RPMI7951 (cell line): ENCODE measurements at regions not wholly inside any gene's neighbourhood (a gene's known extent, or its start where the extent isn't known, plus 50 kb on each side); places are given as distances from the start of the nearest gene placed in this dataset.
"Not testable (repeated sequence)": the region's sequence is repeated elsewhere in the genome, so short reads cannot be mapped to it uniquely, and the experiment has no call there.

Source experiments
- DNase-seq: peaks from one replicate; pipeline ENCODE4 v3.0.0-alpha.2; 2012; ENCODE audit warnings: low read depth

DNA sequence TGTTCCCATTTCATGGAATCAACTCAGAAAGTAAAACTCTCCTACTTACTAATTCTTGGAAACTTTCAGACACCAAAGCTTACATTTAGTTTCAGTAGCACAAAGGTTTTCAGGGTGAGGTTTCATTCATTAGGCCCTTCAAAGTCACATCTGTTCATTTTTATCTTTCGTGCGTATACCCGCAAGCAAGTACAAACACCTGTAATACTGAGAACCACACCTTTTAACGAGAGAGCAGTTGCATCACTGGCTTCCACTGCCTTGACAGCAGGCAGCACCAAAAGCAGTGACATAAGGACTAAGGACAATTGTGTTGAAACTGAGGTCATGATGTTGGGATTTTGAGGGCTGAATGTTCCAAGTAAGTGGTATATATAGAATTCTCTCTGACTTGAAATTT, 60.5 kb downstream of the GOLGA6L22 start:
- DNase-seq: not testable (repeated sequence)

DNA sequence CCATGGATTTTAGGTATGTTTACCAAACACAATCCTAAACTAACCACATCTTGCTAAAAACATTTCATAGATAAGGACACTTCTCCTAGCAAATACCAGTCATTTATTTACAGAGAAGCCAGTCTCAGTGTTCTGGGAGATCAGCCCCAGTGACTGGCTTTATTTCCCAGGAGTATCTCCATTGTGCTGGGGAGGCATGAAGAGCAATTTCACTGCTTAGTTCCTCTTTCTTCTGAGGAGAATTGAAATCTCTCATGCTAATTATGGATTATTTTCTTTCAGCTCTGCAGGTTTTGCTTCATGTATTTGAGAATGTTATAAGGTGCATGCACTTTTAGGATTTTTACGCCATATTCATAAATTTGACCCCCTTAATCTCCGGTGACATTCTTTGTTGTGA, 67.8 kb downstream of the GOLGA6L22 start:
- not testable (repeated sequence) for DNase-seq

DNA sequence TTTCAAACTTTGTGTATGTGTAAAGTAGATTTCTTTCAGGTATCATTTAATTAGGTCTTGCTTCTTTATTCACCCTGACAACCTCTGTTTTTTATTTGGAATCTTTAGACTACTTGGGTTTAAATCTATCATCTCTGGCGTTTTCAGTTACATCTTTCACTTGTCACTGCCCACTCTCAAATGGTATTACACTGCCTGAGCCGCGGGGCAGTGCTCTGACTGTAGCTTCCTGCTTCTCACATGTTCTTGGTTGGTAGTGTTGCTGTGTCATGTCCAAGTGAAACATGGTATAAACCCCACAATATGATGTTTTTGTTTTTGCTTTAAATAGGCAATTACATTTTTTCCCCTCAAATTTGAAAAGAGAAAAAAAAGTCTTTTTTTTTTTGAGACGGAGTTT, 68.3 kb downstream of the GOLGA6L22 start:
- not testable (repeated sequence) for DNase-seq

DNA sequence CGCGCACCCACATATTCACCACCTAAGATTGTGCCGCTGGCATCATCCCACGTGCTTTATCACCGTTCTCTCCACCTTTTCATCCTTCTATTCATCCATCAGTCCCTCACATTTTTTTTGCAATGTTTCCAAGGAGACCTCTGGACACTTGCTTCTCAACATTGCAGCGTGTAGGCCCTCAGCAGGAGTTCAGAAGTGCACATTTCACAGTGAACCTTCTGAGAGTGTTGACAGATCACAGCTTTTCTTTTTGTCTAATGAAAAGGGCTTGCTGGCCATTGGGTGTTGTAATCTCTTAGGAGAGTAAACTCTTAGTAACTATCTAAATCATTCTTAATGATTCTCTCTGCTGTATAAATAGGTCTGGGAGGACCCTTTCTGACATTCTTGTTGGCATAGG, 70.5 kb downstream of the GOLGA6L22 start:
- not testable (repeated sequence) for DNase-seq

DNA sequence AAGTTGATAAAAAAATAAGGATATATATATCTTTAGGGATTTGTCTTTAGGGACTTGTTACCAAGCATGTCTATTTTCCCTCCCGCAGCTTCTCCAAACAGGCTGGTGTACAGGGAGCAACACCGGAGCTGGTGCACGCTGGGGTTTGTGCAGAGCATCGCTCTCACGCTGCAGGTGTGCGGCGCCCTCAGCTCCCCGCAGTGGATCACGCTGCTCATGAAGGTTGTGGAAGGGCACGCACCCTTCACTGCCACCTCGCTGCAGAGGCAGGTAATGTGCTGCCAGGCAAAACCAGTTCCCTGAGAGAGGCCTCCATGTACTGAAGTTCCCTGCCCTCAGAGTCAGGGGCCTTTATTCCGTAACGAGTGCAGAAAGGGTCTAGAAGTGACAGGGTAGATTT, 101.0 kb downstream of the GOLGA6L22 start:
- not testable (repeated sequence) for DNase-seq

DNA sequence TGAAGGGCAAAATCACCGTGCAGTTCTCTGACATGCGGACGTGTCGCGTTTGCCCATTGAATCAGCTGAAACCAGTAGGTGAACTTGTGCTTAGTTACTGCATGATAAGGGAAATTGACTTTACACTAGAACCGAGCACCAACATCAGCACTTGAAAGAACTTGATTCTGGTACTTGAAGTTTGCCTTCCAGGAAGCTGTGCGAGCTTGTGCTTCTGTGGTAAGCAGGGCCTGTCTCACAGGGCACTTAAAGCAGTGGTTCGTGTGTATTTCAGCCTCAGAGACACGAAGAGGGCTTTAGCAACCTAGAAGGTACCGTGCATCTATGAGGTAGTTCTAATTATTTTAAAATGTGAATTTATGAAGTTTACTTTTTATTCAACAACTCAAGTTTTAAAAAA, 103.0 kb downstream of the GOLGA6L22 start:
- not testable (repeated sequence) for DNase-seq

DNA sequence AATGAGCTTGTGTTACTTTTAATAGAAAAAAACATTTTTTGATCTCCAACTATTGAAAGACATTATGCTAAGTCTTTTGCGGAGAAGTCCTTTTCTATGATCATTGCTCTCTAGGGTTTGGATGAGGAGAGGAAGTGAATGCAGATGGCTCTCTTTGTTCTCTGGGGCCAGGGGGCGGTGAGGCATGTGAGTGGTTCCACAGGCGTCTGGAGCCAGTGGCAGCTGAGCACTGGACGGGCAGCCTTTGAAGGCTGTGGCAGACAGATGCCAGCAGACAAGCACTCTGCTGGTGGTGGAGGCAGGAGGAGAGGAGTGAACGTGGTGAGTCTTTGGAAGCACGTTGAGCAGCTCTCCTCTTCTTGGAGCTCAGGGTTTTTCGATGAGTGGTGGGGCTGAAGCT, 107.8 kb downstream of the GOLGA6L22 start:
- DNase-seq: not testable (repeated sequence)

DNA sequence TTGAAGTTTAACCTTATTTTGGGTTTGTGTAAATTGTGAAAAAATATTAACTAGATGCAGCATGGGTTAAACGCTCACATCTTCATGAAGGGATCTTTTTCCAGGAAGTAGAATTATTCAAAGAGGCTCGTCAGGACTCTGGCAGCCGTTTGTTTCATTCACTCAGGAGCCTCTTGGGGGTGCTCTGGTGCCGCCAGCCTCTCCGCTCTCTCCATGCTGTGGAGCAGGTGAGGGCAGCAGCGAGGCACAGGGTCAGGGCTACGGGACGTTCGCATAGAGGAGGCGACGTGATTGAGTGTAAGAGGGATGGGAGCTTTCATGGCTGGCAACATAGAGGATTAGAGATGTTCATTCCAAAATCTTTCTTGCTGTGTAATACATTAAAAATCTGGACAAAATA, 110.8 kb downstream of the GOLGA6L22 start:
- not testable (repeated sequence) for DNase-seq

DNA sequence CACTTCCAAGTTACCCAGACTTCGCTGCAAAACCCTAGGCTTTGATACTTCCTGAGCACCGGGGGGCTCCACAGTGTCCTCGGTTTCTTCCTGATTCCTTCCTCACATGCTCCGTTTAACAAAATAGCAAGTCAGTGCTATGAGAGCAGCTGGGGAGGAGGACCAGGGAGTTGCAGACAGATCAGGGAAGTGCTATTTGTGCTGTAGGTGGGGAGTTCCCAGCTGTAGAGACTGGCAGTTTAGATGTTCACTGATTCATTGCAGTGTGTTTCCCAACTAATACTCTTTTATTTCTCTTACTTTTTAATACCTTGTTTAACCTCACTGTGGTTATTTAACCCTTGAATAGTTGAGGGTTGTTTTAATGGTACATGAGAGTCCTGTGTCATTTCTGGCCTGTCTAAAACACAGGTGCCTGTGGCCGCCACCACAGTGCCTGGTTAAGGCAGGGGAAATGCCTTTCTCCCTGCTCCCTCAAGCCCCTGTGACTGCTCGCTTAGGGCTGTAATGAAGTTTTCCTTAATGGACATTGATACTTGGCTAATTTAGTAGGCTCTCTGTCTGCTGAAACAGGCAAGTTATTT, 113.5 kb downstream of the GOLGA6L22 start:
- DNase-seq: not testable (repeated sequence)

DNA sequence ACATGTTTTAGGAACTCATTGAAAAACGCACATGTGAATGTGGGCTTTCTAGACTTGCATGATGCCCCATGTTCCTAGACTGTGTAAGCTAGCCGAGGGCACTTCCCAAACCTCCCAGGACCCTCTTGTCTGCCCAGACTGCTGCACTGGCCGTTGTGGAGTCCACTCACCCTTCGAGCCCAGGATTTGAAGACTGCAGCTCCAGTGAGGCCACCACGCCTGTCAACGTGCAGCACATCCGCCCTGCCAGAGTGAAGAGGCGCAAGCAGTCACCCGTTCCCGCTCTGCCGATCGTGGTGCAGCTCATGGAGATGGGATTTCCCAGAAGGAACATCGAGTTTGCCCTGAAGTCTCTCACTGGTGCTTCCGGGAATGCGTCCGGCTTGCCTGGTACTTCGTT, 114.1 kb downstream of the GOLGA6L22 start:
- DNase-seq: not testable (repeated sequence)

DNA sequence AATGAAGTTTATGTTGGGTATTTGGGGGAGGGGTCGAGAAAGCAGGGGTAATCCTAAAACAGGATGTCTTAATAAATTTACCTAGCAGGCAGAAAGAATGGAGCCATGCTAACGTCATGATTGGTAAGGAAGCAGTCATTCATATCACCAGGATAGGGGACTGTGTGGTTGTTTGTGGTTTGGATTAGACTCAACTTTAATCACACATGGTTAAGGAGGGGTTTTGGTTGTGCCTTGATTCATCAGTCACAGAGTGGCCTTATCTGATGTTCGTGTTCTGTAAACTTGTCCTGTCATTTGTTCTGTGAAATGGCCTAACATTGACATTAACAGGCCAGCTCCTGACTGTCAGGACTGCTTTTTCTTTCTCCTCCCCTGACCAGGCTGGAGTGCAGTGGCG, 119.1 kb downstream of the GOLGA6L22 start:
- not testable (repeated sequence) for DNase-seq

DNA sequence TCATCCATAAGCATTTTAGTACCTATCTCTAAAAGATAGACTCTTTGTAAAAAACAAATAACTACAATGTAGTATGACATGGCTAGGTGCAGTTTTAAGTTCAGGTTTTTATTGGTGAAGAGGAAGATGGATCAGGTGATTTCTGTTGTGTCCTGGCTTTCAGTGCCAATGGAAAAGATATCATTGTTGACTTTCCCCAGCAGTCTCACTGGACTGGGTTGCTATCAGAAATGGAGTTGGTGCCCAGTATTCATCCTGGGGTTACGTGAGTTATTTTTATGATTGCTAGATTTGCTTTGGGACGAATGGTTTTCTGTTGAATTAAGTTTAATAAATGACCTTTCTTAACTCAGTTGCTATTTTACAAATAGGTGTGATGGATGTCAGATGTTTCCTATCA, 120.5 kb downstream of the GOLGA6L22 start:
- DNase-seq: not testable (repeated sequence)

DNA sequence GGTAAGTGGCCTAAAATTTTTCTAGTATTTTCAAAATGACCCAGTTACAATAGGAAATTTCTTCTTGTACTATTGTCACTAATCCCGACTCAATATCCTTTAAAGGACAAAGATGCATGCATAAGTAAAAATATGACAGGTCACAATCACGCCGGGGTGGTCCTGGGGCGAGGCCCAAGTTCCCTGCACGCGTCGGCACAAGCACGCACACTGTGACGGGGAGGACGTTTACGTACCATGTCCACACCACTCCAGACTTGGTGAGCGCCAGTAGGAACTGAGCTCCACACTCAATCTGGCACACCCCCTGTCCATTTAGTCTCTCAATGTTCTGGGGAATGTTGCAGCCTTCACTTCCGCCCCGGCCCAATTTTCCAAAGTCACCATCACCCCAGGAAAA, 128.7 kb downstream of the GOLGA6L22 start:
- not testable (repeated sequence) for DNase-seq

DNA sequence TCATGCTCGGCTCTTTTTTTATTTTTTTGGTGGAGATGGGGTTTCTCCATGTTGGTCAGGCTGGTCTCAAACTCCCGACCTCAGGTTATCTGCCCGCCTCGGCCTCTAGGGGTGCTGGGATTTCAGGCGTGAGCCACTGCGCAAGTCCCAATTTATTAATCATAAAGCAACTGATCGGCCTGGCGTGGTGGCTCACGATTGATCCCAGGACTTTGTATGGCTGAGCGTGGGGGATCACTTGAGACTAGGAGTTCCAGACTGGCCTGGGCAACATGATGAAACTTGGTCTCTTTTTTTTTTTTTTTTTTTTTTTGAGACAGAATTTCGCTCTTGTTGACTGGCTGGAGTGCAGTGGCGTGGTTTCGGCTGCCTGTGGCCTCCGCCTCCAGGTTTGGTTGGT, 139.8 kb downstream of the GOLGA6L22 start:
- not testable (repeated sequence) for DNase-seq

DNA sequence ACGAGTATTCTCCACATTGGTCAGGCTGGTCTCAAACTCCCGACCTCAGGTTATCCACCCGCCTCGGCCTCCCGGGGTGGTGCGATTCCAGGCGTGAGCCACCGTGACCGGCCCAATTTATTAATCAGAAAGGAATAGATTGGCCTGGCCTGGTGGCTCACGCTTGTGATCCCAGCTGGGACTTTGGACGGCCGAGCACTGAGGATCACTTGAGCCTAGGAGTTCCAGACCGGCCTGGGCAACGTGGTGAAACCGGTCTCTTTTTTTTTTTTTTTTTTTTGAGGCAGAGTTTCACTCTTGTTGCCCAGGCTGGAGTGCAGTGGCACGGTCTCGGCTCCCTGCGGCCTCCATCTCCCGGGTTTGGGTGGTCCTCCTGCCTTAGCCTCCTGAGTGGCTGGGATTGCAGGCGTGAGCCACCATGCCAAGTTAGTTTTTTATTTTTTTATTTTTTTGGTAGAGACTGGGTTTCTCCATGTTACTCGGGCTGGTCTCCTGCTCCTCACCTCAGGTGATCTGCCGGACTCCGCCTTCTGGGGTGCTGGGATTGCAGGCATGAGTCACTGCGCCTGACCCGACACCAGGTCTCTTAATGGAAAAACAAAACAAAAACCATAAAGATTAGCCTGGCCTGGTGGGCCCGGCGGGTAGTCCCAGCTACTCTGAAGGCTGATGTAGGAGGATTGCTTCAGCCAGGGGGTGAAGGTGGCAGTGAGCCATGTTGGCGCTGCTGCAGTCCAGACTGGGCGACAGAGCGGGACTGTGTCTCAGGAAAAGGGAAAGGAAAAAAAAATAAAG, 141.0 kb downstream of the GOLGA6L22 start:
- peak; percentile 2 for DNase-seq

DNA sequence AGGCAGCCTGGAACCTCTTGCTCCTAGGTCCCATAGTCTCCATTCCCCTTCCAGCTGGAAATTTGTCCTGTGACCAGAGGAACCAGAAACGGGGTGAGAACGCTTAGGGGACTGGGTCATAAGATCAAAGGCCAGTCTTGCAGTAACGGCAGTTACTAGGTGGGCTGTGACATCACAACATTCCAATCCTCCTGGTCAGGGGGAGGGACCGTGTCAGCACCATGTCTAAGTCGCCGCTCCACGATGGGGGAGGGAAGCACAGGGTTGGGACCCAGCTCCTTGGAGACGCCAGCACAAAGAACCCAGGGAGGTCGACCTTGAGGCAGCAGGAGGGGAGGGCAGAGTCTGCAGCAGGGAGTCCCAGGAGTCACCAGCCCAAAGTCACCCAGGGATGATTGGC, 158.3 kb downstream of the GOLGA6L22 start:
- DNase-seq: not testable (repeated sequence)

DNA sequence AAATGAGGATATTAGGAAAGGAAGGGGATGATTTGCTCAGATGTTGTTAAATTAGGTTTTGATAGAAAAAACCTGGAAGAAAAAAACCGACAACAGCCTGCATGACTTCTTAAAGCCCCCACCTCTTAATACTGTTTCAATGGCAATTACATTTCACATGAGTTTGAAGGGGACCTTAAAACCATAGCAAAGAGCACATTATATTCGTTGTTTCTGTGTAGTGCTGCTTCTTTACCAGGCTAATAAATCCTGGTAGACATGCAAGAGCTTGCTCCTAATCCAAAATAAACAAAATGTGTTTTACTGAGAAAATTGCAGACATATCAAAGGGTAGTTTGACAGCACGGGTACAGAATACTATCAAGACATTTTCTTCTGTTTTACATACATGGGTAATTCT, 154.7 kb upstream of the NIPA1 start:
- not testable (repeated sequence) for DNase-seq

DNA sequence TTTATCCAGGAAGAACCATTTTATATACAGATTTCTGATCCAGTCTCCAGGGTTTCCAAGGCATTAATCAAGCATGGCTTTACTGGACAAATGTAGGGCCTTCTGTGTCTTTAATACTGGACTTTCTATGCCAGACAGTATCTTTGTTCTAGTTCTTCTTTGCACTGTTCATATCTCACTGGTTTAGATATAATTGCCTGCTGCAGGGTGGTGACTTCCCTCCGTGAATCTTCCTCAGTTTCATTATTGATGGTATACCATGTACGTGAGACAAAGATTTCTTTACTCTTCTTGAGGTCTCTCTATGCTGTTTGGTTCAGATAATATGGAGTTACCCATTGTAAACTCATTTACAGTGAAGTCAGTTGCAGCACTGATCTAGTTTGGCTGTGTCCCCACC, 146.5 kb upstream of the NIPA1 start:
- DNase-seq: not testable (repeated sequence)

DNA sequence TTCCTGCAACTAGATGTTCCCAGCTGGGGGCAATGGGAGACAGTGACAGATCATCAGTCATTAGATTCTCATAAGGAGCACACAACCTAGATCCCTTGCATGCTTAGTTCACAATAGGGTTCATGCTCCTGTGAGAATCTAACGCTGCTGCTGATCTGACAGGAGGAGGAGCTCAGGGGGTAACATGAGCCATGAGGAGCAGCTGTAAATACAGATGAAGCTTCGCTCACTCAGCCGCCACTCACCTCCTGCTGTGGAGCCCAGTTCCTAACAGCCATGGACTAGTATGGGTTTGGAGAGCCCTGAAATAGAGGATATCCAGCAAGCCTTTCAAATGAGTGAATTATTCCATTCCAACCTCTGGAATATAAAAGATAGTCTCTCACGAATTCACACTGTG, 137.0 kb upstream of the NIPA1 start:
- DNase-seq: not testable (repeated sequence)

DNA sequence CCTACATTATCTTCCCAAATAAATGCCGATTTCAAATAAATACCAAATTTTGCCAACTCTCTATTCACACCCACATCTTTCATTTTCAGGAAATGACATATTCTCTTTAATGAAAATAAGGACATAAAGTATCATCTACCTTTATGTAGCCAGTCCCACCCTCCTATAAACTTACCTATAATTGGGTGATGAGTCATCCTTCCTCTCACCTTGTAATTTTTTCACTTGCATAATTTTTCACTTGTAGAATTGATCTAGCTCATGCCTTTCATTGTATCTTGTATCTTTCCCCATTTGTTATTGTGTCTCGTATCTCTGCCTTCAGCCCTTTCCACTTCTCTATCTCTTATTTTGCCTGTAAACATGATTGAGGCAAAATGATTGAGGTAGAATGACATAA, 135.3 kb upstream of the NIPA1 start:
- not testable (repeated sequence) for DNase-seq

DNA sequence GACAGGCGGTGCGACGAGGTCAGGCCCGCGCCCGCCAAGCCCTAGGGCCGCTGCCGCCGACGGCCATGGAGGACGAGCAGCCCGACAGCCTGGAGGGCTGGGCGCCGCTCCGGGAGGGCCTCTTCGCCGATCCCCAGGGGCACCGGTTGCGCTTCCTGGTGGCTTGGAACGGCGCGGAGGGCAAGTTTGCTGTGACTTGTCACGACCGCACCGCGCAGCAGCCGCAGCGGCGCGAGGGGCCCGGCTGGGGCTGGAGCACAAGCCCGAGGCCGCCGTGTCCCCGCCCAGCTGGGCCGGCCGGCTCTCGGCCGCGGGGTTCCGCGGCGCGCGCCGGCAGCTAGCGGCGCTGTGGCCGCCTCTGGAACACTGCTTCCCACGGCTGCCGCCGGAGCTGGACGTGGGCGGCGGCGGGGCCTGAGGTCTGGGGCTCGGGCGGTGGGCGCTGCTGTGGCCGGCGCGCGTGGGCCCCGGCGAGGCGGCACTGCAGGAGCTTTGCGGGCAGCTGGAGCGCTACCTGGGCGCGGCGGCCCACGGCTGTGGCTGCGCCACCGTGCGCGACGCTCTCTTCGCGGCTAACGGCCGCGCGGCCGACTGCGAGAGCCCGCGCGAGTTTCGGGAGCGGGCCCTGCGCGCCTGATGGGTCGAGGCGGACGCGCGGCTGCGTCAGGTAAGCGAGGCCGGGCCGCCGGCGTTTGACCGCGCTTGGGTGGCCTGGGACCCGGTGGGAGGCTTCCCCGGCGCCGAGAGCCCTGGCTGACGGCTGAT, 122.0 kb upstream of the NIPA1 start:
- DNase-seq: peak; percentile 21

DNA sequence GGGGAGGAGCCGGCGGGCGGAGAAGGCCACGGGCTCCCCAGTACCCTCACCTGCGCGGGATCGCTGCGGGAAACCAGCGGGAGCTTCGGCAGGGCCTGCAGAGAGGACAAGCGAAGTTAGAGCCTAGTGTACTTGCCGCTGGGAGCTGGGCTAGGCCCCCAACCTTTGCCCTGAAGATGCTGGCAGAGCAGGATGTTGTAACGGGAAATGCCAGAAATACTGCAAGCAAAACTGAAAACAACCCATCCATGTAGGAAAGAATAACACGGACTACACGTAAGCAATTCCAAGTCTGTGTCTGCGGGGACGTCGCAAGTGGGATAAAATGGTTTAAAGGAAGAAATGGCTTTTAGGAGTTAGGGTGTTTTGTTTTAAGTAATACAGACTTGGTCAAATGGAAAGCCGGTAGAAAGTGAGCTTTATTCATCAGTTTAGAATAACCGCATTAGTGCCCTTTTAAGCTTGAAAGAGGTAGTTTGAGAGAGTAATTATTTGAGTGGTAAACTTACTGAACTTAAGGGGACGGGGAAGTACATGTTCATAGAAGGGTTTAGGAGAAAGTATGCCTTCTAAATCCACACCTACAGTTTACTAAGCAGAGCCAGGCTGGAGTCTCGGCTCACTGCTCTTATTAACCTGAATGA, 121.3 kb upstream of the NIPA1 start:
- peak; percentile 6 for DNase-seq
